ENCODE measurements at regions not wholly inside any gene's neighbourhood (a gene's known extent, or its start where the extent isn't known, plus 50 kb on each side); places are given as distances from the start of the nearest gene placed in this dataset.

GRCh38 chr2:181761175-181761574 lies 80.9 kb upstream of the NEUROD1 start:
- TF ChIP-seq ZNF274 (IDR thresholded peaks at IDR 0.05; ENCODE audit: borderline replicate concordance, low read depth, low read length) (no peak), EZH2 (IDR thresholded peaks at IDR 0.05; ENCODE audit: borderline replicate concordance, low read depth, low read length) (no peak), RCOR1 (IDR thresholded peaks at IDR 0.05; ENCODE audit: borderline replicate concordance in 1 of 2, low read depth in 2 of 2, low read length in 2 of 2) (no peak), CREM (IDR thresholded peaks at IDR 0.05; ENCODE audit: low read depth) (no peak), CHD4 (IDR thresholded peaks at IDR 0.05; ENCODE audit: insufficient read depth, insufficient replicate concordance, low read depth, low read length, poor library complexity, severe bottlenecking) (no peak)
- TF ChIP-seq, protein P1, sequence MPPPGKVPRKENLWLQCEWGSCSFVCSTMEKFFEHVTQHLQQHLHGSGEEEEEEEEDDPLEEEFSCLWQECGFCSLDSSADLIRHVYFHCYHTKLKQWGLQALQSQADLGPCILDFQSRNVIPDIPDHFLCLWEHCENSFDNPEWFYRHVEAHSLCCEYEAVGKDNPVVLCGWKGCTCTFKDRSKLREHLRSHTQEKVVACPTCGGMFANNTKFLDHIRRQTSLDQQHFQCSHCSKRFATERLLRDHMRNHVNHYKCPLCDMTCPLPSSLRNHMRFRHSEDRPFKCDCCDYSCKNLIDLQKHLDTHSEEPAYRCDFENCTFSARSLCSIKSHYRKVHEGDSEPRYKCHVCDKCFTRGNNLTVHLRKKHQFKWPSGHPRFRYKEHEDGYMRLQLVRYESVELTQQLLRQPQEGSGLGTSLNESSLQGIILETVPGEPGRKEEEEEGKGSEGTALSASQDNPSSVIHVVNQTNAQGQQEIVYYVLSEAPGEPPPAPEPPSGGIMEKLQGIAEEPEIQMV (tag; conservative IDR thresholded peaks at IDR 0.05; ENCODE audit: low read depth), result no peak
- TF ChIP-seq, protein P2, sequence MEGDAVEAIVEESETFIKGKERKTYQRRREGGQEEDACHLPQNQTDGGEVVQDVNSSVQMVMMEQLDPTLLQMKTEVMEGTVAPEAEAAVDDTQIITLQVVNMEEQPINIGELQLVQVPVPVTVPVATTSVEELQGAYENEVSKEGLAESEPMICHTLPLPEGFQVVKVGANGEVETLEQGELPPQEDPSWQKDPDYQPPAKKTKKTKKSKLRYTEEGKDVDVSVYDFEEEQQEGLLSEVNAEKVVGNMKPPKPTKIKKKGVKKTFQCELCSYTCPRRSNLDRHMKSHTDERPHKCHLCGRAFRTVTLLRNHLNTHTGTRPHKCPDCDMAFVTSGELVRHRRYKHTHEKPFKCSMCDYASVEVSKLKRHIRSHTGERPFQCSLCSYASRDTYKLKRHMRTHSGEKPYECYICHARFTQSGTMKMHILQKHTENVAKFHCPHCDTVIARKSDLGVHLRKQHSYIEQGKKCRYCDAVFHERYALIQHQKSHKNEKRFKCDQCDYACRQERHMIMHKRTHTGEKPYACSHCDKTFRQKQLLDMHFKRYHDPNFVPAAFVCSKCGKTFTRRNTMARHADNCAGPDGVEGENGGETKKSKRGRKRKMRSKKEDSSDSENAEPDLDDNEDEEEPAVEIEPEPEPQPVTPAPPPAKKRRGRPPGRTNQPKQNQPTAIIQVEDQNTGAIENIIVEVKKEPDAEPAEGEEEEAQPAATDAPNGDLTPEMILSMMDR (IDR thresholded peaks at IDR 0.05 in 2 of 3, conservative IDR thresholded peaks at IDR 0.05 in 1 of 3; ENCODE audit: insufficient read depth in 2 of 3, low read depth in 1 of 3, low read length in 3 of 3), result no peak
